Esophagus muscularis mucosa (tissue), 4 donors: ENCODE measurements at regions not wholly inside any gene's neighbourhood (a gene's known extent, or its start where the extent isn't known, plus 50 kb on each side); places are given as distances from the start of the nearest gene placed in this dataset.

Source experiments
- EP300 ChIP-seq: sonication (generic); formaldehyde crosslinking; IDR thresholded peaks from one replicate; pipeline ENCODE4 v1.6.1; 2017; ENCODE audit warnings: antibody characterized with exemption
- POLR2A ChIP-seq: fragments of 450-650 bp; IDR thresholded peaks from one replicate; pipeline ENCODE4 v1.6.1; 2017; ENCODE audit warnings: antibody characterized with exemption, moderate library complexity, mild to moderate bottlenecking, low read depth
- POLR2AphosphoS5 ChIP-seq, 2 donors: sonication (generic); formaldehyde crosslinking; IDR thresholded peaks; one replicate each; pipeline ENCODE4 v1.6.1; 2017; ENCODE audit warnings: antibody characterized with exemption in 2 of 2
- TF ChIP-seq, protein P1 (sequence below), 3 experiments: fragments of 200-600 bp in 2 of 3; fragments of 450-650 bp in 1 of 3; sonication (generic) in 2 of 3; IDR thresholded peaks; one replicate each; pipeline ENCODE4 v1.5.1; 2017 to 2019; ENCODE audit warnings: antibody characterized with exemption in 3 of 3, mild to moderate bottlenecking in 2 of 3, moderate library complexity in 1 of 3

DNA sequence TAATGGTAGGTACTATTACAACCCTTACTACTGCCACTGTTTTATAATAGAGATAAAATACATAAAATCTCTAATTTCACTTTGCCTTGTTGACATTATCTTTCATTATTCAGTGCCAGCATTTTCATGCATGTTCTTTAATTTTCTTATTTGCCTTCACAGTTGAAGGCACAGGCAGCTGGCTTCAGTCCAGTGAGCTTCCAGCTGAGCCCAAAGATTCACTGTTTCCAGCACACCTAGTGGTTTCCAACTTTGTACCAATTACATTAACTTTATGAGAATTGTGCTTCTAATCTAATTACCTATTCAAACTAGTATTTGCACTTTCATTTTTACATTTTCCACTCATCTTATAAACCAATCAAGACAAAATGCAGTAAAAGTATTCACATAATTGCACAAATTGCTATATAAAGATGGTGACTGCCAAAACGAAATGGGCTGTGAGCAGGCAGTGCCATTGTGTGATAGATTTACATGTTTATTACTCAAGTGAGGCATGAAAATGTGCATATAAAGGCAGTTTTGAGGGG is 228.3 kb downstream of the MFSD1 start:
- TF ChIP-seq, protein P1, sequence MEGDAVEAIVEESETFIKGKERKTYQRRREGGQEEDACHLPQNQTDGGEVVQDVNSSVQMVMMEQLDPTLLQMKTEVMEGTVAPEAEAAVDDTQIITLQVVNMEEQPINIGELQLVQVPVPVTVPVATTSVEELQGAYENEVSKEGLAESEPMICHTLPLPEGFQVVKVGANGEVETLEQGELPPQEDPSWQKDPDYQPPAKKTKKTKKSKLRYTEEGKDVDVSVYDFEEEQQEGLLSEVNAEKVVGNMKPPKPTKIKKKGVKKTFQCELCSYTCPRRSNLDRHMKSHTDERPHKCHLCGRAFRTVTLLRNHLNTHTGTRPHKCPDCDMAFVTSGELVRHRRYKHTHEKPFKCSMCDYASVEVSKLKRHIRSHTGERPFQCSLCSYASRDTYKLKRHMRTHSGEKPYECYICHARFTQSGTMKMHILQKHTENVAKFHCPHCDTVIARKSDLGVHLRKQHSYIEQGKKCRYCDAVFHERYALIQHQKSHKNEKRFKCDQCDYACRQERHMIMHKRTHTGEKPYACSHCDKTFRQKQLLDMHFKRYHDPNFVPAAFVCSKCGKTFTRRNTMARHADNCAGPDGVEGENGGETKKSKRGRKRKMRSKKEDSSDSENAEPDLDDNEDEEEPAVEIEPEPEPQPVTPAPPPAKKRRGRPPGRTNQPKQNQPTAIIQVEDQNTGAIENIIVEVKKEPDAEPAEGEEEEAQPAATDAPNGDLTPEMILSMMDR (IDR thresholded peaks at IDR 0.05): no peak
- no peak for TF ChIP-seq POLR2A
- no peak for TF ChIP-seq POLR2AphosphoS5 (IDR thresholded peaks at IDR 0.05)
- no peak for TF ChIP-seq EP300
